ENCODE measurements at regions not wholly inside any gene's neighbourhood (a gene's known extent, or its start where the extent isn't known, plus 50 kb on each side); places are given as distances from the start of the nearest gene placed in this dataset.

DNA sequence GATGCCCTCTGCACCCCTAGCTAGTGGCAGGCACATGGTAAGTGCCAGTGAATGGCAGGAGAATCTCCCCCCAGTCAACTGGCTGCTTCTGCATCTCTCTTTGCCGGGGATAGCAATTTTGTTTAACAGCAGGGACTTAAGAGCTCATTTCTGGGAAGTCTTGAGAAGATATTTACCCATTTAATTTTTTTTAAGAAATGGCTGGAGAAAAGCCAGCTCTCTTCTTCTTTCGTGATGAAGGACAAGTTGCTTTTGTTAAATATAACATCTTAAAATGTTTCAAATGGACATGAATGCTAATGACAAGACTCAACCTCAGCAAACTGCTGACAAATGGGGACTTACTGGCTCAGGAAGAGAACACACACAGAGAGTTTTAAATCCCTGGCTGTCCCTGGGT is 55.0 kb upstream of the IYD start:
- no peak overlapping the region for H3K27ac Mint-ChIP-seq
- no peaks in the 10 kb centered on the region for H3K36me3 Mint-ChIP-seq (ENCODE audit: low read depth)
- peaks cover 10% of the 10 kb centered on the region for H3K4me1 Mint-ChIP-seq
- ChIA-PET POLR2A (no interaction called here), CTCF (interaction anchor here (0.9 kb wide), 1 partner anchor 243 kb away, joined by 4 read pairs; no protein-coding TSS in a partner anchor)
- peaks cover 6% of the 10 kb centered on the region for H3K27me3 Mint-ChIP-seq
- DNase-seq: no peak
- no peaks in the 10 kb centered on the region for H3K9me3 Mint-ChIP-seq
- H3K4me3 Mint-ChIP-seq: no peak overlapping the region

- peaks cover 6% of the 10 kb centered on the region for H3K27me3 Mint-ChIP-seq
- no peaks in the 10 kb centered on the region for H3K9me3 Mint-ChIP-seq
- CTCF ChIA-PET: no interaction called here
- no peak overlapping the region for H3K4me3 Mint-ChIP-seq
- H3K4me1 Mint-ChIP-seq: peaks cover 10% of the 10 kb centered on the region
- POLR2A ChIA-PET: no interaction called here
- no peak for DNase-seq
- H3K27ac Mint-ChIP-seq: no peak overlapping the region
- no peaks in the 10 kb centered on the region for H3K36me3 Mint-ChIP-seq (ENCODE audit: low read depth)
Measured at GRCh38 chr6:150314230-150315188, 54.3 kb upstream of the IYD start.

- Mint-ChIP-seq H3K27me3 (peaks cover 6% of the 10 kb centered on the region), H3K36me3 (ENCODE audit: low read depth) (no peaks in the 10 kb centered on the region), H3K4me3 (no peak overlapping the region), H3K4me1 (peaks cover 8% of the 10 kb centered on the region), H3K27ac (no peak overlapping the region), H3K9me3 (no peaks in the 10 kb centered on the region)
- DNase-seq: no peak
- POLR2A ChIA-PET: no interaction called here
- CTCF ChIA-PET: no interaction called here
Measured at GRCh38 chr6:150315626-150316025, 53.2 kb upstream of the IYD start.

DNA sequence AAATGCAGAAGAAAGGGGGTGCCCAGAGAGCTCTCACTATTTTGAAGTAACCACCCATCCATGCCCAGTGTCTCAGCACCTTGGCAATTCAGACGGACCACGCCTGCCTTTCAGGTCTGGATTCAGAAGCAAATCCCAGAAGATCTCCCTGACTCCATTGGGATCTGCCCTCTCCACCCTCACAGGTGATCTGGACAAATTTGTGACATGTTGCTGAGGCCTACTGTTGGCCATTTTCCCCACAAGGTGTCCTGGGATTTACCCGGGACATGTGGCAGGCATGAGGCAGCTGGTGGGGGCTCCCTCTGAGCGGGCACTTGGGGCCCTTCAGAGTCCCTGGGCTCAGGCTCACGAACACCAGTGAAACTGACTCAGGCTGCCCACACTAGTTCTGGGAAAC is 51.9 kb upstream of the IYD start:
- Mint-ChIP-seq H3K36me3 (ENCODE audit: low read depth) (no peaks in the 10 kb centered on the region), H3K4me3 (no peak overlapping the region), H3K27me3 (peaks cover 10% of the 10 kb centered on the region), H3K4me1 (no peaks in the 10 kb centered on the region), H3K9me3 (no peaks in the 10 kb centered on the region), H3K27ac (no peak overlapping the region)
- DNase-seq: no peak
- ChIA-PET POLR2A (no interaction called here), CTCF (no interaction called here)

Data from activated CD4-positive, alpha-beta memory T cell treated with anti-CD3 and anti-CD28 coated beads, Interleukin-2, amount 10 ng/mL, durations not matched to agents 7 days and 5 days (primary cell).